Endodermal cell (in vitro differentiated cells): ENCODE measurements at regions not wholly inside any gene's neighbourhood (a gene's known extent, or its start where the extent isn't known, plus 50 kb on each side); places are given as distances from the start of the nearest gene placed in this dataset.
A peak's percentile ranks its signal among the peaks of the same experiment; 100 is the strongest.

ENCODE experiments used
- DNase-seq: peaks from one replicate; pipeline ENCODE4 v3.0.0-alpha.2; 2017
- H3K27ac ChIP-seq: 2 replicates; pipeline ENCODE4 v1.5.1; 2013; ENCODE audit warnings: mild to moderate bottlenecking, low read depth, low read length, moderate library complexity
- H3K27me3 ChIP-seq: 2 replicates; pipeline ENCODE4 v1.6.1; 2013; ENCODE audit warnings: mild to moderate bottlenecking, low read length, moderate library complexity; ENCODE audit not compliant: insufficient read depth, control insufficient read depth, poor library complexity, severe bottlenecking
- H3K36me3 ChIP-seq: 2 replicates; pipeline ENCODE4 v1.7.0; 2013; ENCODE audit warnings: mild to moderate bottlenecking, low read length, moderate library complexity; ENCODE audit not compliant: control insufficient read depth, insufficient read depth
- H3K4me1 ChIP-seq: one replicate; pipeline ENCODE4 v1.7.0; 2013; ENCODE audit warnings: low read length; ENCODE audit not compliant: control insufficient read depth, insufficient read depth
- H3K4me3 ChIP-seq: 2 replicates; pipeline ENCODE4 v1.5.1; 2013; ENCODE audit warnings: mild to moderate bottlenecking, low read length, moderate library complexity
- H3K9ac ChIP-seq: 2 replicates; pipeline ENCODE4 v1.6.1; 2013; ENCODE audit warnings: mild to moderate bottlenecking, low read length, moderate library complexity; ENCODE audit not compliant: poor library complexity, severe bottlenecking; ENCODE audit errors: extremely low read depth
- H3K9me3 ChIP-seq: 2 replicates; pipeline ENCODE4 v1.6.1; 2013; ENCODE audit warnings: mild to moderate bottlenecking, low read length, moderate library complexity; ENCODE audit not compliant: control insufficient read depth
- H3K27ac Mint-ChIP-seq: 2 replicates; pipeline ENCODE4 v1.8.0; 2020; ENCODE audit warnings: mixed read lengths
- H3K27me3 Mint-ChIP-seq: 2 replicates; pipeline ENCODE4 v1.8.0; 2021; ENCODE audit warnings: mild to moderate bottlenecking, mixed read lengths; ENCODE audit not compliant: insufficient read depth
- H3K36me3 Mint-ChIP-seq: 2 replicates; pipeline ENCODE4 v1.8.0; 2020; ENCODE audit warnings: low read depth, mixed read lengths
- H3K4me1 Mint-ChIP-seq: 2 replicates; pipeline ENCODE4 v1.8.0; 2020; ENCODE audit warnings: mixed read lengths
- H3K4me3 Mint-ChIP-seq: 2 replicates; pipeline ENCODE4 v1.8.0; 2020; ENCODE audit warnings: mild to moderate bottlenecking, moderate library complexity, mixed read lengths
- H3K9me3 Mint-ChIP-seq: 2 replicates; pipeline ENCODE4 v1.8.0; 2020; ENCODE audit warnings: mild to moderate bottlenecking, mixed read lengths
- WGBS, 2 experiments: methylation state at CpG; one replicate each; pipeline versions ENCODE4 v1.1.5 to v1.1.7; 2013; ENCODE audit warnings: missing lambda C conversion rate in 2 of 2, mixed read lengths in 1 of 2; ENCODE audit not compliant: insufficient coverage in 1 of 2, insufficient read length in 1 of 2; 5-methylcytosine and 5-hydroxymethylcytosine counted together
- TF ChIP-seq, protein P1 (sequence below): fragments of 200-600 bp; sonication (generic); conservative IDR thresholded peaks from 2 replicates; pipeline ENCODE4 v1.5.0; 2021; ENCODE audit warnings: antibody characterized with exemption, mild to moderate bottlenecking

DNA sequence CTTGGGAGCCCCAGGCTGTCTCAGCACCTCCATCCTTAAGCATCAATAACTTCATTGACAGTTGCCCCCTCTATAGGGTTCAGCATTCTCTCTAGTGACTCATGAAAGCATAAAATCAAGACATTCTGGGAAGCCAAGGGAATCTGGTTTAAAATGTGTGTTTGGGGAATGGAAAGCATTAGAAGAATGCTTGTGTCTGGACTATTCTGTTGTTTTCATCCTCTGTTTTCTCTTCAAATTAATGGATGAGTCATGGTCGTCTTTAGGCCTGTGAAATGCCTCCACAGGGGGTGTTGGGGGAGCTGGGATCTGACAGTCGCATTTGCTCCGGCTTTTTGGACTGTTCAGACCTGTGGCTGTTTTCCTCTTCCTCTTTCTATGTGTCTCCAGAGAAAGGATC is 279.7 kb downstream of the CDC5L start:
- H3K9me3 Mint-ChIP-seq = no peaks in the 10 kb centered on the region
- H3K9ac ChIP-seq = no peak overlapping the region
- peaks cover 6% of the 10 kb centered on the region for H3K4me1 ChIP-seq
- H3K4me3 ChIP-seq = no peak overlapping the region
- H3K27me3 ChIP-seq = no peaks in the 10 kb centered on the region
- peak overlapping the region; percentile 62 for H3K27ac Mint-ChIP-seq
- TF ChIP-seq, protein P1, sequence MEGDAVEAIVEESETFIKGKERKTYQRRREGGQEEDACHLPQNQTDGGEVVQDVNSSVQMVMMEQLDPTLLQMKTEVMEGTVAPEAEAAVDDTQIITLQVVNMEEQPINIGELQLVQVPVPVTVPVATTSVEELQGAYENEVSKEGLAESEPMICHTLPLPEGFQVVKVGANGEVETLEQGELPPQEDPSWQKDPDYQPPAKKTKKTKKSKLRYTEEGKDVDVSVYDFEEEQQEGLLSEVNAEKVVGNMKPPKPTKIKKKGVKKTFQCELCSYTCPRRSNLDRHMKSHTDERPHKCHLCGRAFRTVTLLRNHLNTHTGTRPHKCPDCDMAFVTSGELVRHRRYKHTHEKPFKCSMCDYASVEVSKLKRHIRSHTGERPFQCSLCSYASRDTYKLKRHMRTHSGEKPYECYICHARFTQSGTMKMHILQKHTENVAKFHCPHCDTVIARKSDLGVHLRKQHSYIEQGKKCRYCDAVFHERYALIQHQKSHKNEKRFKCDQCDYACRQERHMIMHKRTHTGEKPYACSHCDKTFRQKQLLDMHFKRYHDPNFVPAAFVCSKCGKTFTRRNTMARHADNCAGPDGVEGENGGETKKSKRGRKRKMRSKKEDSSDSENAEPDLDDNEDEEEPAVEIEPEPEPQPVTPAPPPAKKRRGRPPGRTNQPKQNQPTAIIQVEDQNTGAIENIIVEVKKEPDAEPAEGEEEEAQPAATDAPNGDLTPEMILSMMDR = no peak
- DNase-seq = peak; percentile 94
- WGBS, 2 experiments = 0 to 13% methylated on average over 3 of the region's 3 CpGs
- H3K27ac ChIP-seq = peak overlapping the region; percentile 42
- H3K36me3 Mint-ChIP-seq = no peaks in the 10 kb centered on the region
- no peak overlapping the region for H3K4me3 Mint-ChIP-seq
- H3K27me3 Mint-ChIP-seq = peaks cover 2% of the 10 kb centered on the region
- H3K9me3 ChIP-seq = no peaks in the 10 kb centered on the region
- H3K4me1 Mint-ChIP-seq = peaks cover 54% of the 10 kb centered on the region
- no peaks in the 10 kb centered on the region for H3K36me3 ChIP-seq

DNA sequence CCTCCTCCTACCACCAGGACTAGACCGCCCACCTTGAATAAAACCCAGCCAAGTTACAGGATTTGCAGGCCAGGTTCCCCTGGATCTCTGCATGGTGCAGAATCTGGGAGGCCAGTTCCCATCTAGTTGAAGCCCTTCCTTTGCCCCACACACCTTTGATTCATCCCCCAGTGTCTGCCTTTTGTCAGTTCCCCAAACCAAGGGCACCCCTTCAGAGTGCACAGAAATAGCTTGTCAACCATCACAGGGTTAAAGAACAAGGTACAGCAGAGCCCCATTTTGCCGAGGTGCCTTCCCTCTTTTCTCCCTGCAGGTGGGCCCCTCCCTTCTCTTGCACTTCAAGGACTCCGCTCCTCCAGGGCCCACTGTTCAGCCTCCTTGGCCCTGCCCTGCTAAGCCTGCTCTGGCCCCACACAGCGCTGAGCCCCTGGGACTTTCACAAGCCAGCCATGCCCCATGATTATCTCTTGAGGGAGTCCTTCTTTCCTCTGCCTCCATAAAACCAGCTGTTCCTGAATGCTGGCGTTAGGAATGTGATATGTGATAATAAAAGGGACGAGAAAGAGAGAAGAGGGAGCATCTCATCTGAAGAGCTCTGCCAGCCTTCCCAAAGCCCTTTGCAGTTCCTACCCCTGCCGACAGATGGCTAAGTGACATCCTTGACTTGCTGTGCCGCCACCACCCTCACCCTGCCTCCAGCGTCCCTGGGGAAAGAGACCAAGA is 280.3 kb downstream of the CDC5L start:
- Histone ChIP-seq H3K27me3 (no peaks in the 10 kb centered on the region), H3K9ac (no peak overlapping the region), H3K4me3 (no peak overlapping the region), H3K36me3 (no peaks in the 10 kb centered on the region), H3K27ac (peak overlapping the region; percentile 18), H3K4me1 (peaks cover 6% of the 10 kb centered on the region), H3K9me3 (no peaks in the 10 kb centered on the region)
- WGBS, 2 experiments = 28 to 39% methylated on average over 5 to 9 of the region's 9 CpGs
- peak overlapping the region; percentile 62 for H3K27ac Mint-ChIP-seq
- DNase-seq = peak; percentile 94
- TF ChIP-seq, protein P1 = peak; percentile 89
- no peak overlapping the region for H3K4me3 Mint-ChIP-seq
- H3K27me3 Mint-ChIP-seq = peaks cover 3% of the 10 kb centered on the region
- peaks cover 51% of the 10 kb centered on the region for H3K4me1 Mint-ChIP-seq
- H3K36me3 Mint-ChIP-seq = no peaks in the 10 kb centered on the region
- H3K9me3 Mint-ChIP-seq = no peaks in the 10 kb centered on the region

DNA sequence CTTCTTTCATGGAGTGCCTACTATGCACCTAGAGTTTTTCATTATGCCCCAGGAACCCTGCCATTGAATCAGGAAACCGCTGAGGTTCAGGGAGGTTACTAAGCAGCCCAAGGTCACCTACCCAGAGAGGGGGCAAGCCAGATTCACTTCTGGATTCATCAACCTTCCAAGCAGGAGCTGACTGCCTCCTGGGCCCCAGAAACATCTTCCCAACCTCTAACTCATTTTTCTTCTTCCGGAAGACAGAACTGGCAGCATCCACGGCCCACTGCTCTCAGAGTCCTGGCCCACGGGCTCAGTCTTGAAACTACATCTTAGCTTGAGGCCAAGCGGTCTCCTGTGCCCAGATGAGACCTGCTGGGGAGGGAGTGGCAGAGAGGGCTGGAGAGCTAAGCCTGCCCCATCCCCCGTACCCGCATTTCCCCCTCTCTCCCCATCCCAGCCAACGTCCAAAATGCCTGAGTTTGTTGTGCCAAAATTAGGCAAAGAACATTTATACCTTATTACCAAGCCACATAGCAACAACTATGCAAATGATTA is 281.0 kb downstream of the CDC5L start:
- no peak overlapping the region for H3K4me3 Mint-ChIP-seq
- H3K27ac ChIP-seq = no peak overlapping the region
- WGBS, 2 experiments = 69 to 74% methylated on average over 7 to 8 of the region's 8 CpGs

More for the DNA sequence above, 281.0 kb downstream of the CDC5L start:
- no peaks in the 10 kb centered on the region for H3K9me3 Mint-ChIP-seq
- peaks cover 46% of the 10 kb centered on the region for H3K4me1 Mint-ChIP-seq
- no peaks in the 10 kb centered on the region for H3K36me3 ChIP-seq
- no peaks in the 10 kb centered on the region for H3K27me3 ChIP-seq
- H3K27me3 Mint-ChIP-seq = peaks cover 3% of the 10 kb centered on the region
- no peaks in the 10 kb centered on the region for H3K9me3 ChIP-seq
- H3K9ac ChIP-seq = no peak overlapping the region
- no peak for DNase-seq
- TF ChIP-seq, protein P1 = peak; percentile 11
- H3K4me3 ChIP-seq = no peak overlapping the region
- H3K4me1 ChIP-seq = peaks cover 3% of the 10 kb centered on the region
- no peaks in the 10 kb centered on the region for H3K36me3 Mint-ChIP-seq
- H3K27ac Mint-ChIP-seq = peak overlapping the region; percentile 62
